ENCODE measurements at regions not wholly inside any gene's neighbourhood (a gene's known extent, or its start where the extent isn't known, plus 50 kb on each side); places are given as distances from the start of the nearest gene placed in this dataset.
A peak's percentile ranks its signal among the peaks of the same experiment; 100 is the strongest.
"Not testable (repeated sequence)": the region's sequence is repeated elsewhere in the genome, so short reads cannot be mapped to it uniquely, and the experiment has no call there.

GRCh38 chr3:10688548-10689172, 127.4 kb upstream of the SLC6A11 start:
- ChIA-PET CTCF (no interaction called here), POLR2A (ENCODE audit: low non-redundant PET) (no interaction called here)
- H3K27ac ChIP-seq: no peak overlapping the region
- no peak for TF ChIP-seq CTCF (conservative IDR thresholded peaks at IDR 0.05; ENCODE audit: low read depth)
- no peak for DNase-seq (ENCODE audit: low spot score)

- ChIA-PET POLR2A (ENCODE audit: low non-redundant PET) (no interaction called here), CTCF (no interaction called here)
- no peak for DNase-seq (ENCODE audit: low spot score)
- TF ChIP-seq CTCF (conservative IDR thresholded peaks at IDR 0.05; ENCODE audit: low read depth): no peak
- no peak overlapping the region for H3K27ac ChIP-seq
These were observed 123.9 kb upstream of the SLC6A11 start for GRCh38 chr3:10692039-10692622.

- ChIA-PET POLR2A (ENCODE audit: low non-redundant PET) (no interaction called here), CTCF (no interaction called here)
- H3K27ac ChIP-seq: no peak overlapping the region
- no peak for DNase-seq (ENCODE audit: low spot score)
- no peak for TF ChIP-seq CTCF (conservative IDR thresholded peaks at IDR 0.05; ENCODE audit: low read depth)
These were observed 122.6 kb upstream of the SLC6A11 start for GRCh38 chr3:10693457-10693856.

- POLR2A ChIA-PET (ENCODE audit: low non-redundant PET): no interaction called here
These were observed 121.8 kb upstream of the SLC6A11 start for GRCh38 chr3:10694179-10694578.

GRCh38 chr3:10695186-10695585, 120.8 kb upstream of the SLC6A11 start:
- POLR2A ChIA-PET (ENCODE audit: low non-redundant PET); DNase-seq (ENCODE audit: low spot score); CTCF ChIA-PET; H3K27ac ChIP-seq: not testable (repeated sequence)

More at GRCh38 chr3:10694179-10694578, 121.8 kb upstream of the SLC6A11 start:
- no peak for DNase-seq (ENCODE audit: low spot score)
- CTCF ChIA-PET: no interaction called here
- no peak for TF ChIP-seq CTCF (conservative IDR thresholded peaks at IDR 0.05; ENCODE audit: low read depth)
- no peak overlapping the region for H3K27ac ChIP-seq

- H3K27ac ChIP-seq: no peak overlapping the region
- ChIA-PET POLR2A (ENCODE audit: low non-redundant PET) (no interaction called here), CTCF (interaction anchor here (1.3 kb wide), 1 partner anchor 13 kb away, joined by 3 read pairs; no protein-coding TSS in a partner anchor)
- no peak for DNase-seq (ENCODE audit: low spot score)
- TF ChIP-seq CTCF (conservative IDR thresholded peaks at IDR 0.05; ENCODE audit: low read depth): no peak
These were observed 120.3 kb upstream of the SLC6A11 start for GRCh38 chr3:10695595-10696285.

- POLR2A ChIA-PET (ENCODE audit: low non-redundant PET): no interaction called here
These were observed 118.1 kb upstream of the SLC6A11 start for GRCh38 chr3:10697918-10698317.

More at GRCh38 chr3:10697918-10698317, 118.1 kb upstream of the SLC6A11 start:
- CTCF ChIA-PET: no interaction called here
- H3K27ac ChIP-seq: no peak overlapping the region
- no peak for TF ChIP-seq CTCF (conservative IDR thresholded peaks at IDR 0.05; ENCODE audit: low read depth)
- DNase-seq (ENCODE audit: low spot score): peak; percentile 14
